ENCODE measurements at regions not wholly inside any gene's neighbourhood (a gene's known extent, or its start where the extent isn't known, plus 50 kb on each side); places are given as distances from the start of the nearest gene placed in this dataset.
"Not testable (repeated sequence)": the region's sequence is repeated elsewhere in the genome, so short reads cannot be mapped to it uniquely, and the experiment has no call there.

GRCh38 chrX:34491126-34491525, 166.0 kb downstream of the TMEM47 start:
- H3K4me3 Mint-ChIP-seq (ENCODE audit: unreplicated experiment): no peak overlapping the region
- H3K27ac Mint-ChIP-seq (ENCODE audit: unreplicated experiment): no peak overlapping the region

GRCh38 chrX:34487364-34487763, 169.7 kb downstream of the TMEM47 start:
- H3K27me3 Mint-ChIP-seq (ENCODE audit: unreplicated experiment): no peaks in the 10 kb centered on the region
- no peaks in the 10 kb centered on the region for H3K36me3 Mint-ChIP-seq (ENCODE audit: unreplicated experiment)
- H3K27ac Mint-ChIP-seq (ENCODE audit: unreplicated experiment): no peak overlapping the region
- no peak overlapping the region for H3K4me3 Mint-ChIP-seq (ENCODE audit: unreplicated experiment)
- TF ChIP-seq CTCF (IDR thresholded peaks at IDR 0.05): no peak
- no peaks in the 10 kb centered on the region for H3K9me3 Mint-ChIP-seq (ENCODE audit: unreplicated experiment)
- no peak for DNase-seq (ENCODE audit: extremely low spot score, unreplicated experiment)
- no peaks in the 10 kb centered on the region for H3K4me1 Mint-ChIP-seq (ENCODE audit: unreplicated experiment)

More at GRCh38 chrX:34491126-34491525, 166.0 kb downstream of the TMEM47 start:
- H3K4me1 Mint-ChIP-seq (ENCODE audit: unreplicated experiment): no peaks in the 10 kb centered on the region
- H3K27me3 Mint-ChIP-seq (ENCODE audit: unreplicated experiment): no peaks in the 10 kb centered on the region
- no peak for TF ChIP-seq CTCF (IDR thresholded peaks at IDR 0.05)
- H3K36me3 Mint-ChIP-seq (ENCODE audit: unreplicated experiment): no peaks in the 10 kb centered on the region
- H3K9me3 Mint-ChIP-seq (ENCODE audit: unreplicated experiment): no peaks in the 10 kb centered on the region
- no peak for DNase-seq (ENCODE audit: extremely low spot score, unreplicated experiment)

- no peaks in the 10 kb centered on the region for H3K4me1 Mint-ChIP-seq (ENCODE audit: unreplicated experiment)
- no peak for TF ChIP-seq CTCF (IDR thresholded peaks at IDR 0.05)
- no peak overlapping the region for H3K27ac Mint-ChIP-seq (ENCODE audit: unreplicated experiment)
- H3K4me3 Mint-ChIP-seq (ENCODE audit: unreplicated experiment): no peak overlapping the region
- DNase-seq (ENCODE audit: extremely low spot score, unreplicated experiment): no peak
- H3K27me3 Mint-ChIP-seq (ENCODE audit: unreplicated experiment): no peaks in the 10 kb centered on the region
- H3K9me3 Mint-ChIP-seq (ENCODE audit: unreplicated experiment): peaks cover 8% of the 10 kb centered on the region
- no peaks in the 10 kb centered on the region for H3K36me3 Mint-ChIP-seq (ENCODE audit: unreplicated experiment)
Measured at GRCh38 chrX:34483980-34484379, 173.1 kb downstream of the TMEM47 start.

- TF ChIP-seq CTCF (IDR thresholded peaks at IDR 0.05): no peak
Measured at GRCh38 chrX:34470507-34470906, 186.6 kb downstream of the TMEM47 start.

GRCh38 chrX:34467437-34467836, 189.6 kb downstream of the TMEM47 start:
- no peak for TF ChIP-seq CTCF (IDR thresholded peaks at IDR 0.05)

More at GRCh38 chrX:34470507-34470906, 186.6 kb downstream of the TMEM47 start:
- Mint-ChIP-seq H3K4me1 (ENCODE audit: unreplicated experiment) (peaks cover 3% of the 10 kb centered on the region), H3K36me3 (ENCODE audit: unreplicated experiment) (no peaks in the 10 kb centered on the region), H3K4me3 (ENCODE audit: unreplicated experiment) (no peak overlapping the region), H3K9me3 (ENCODE audit: unreplicated experiment) (peaks cover 3% of the 10 kb centered on the region), H3K27ac (ENCODE audit: unreplicated experiment) (no peak overlapping the region), H3K27me3 (ENCODE audit: unreplicated experiment) (no peaks in the 10 kb centered on the region)
- no peak for DNase-seq (ENCODE audit: extremely low spot score, unreplicated experiment)

GRCh38 chrX:34463220-34463619, 193.9 kb downstream of the TMEM47 start:
- peaks cover 13% of the 10 kb centered on the region for H3K9me3 Mint-ChIP-seq (ENCODE audit: unreplicated experiment)
- not testable (repeated sequence) for H3K36me3 Mint-ChIP-seq (ENCODE audit: unreplicated experiment); DNase-seq (ENCODE audit: extremely low spot score, unreplicated experiment); H3K4me3 Mint-ChIP-seq (ENCODE audit: unreplicated experiment); H3K4me1 Mint-ChIP-seq (ENCODE audit: unreplicated experiment); H3K27ac Mint-ChIP-seq (ENCODE audit: unreplicated experiment); H3K27me3 Mint-ChIP-seq (ENCODE audit: unreplicated experiment)

More at GRCh38 chrX:34467437-34467836, 189.6 kb downstream of the TMEM47 start:
- H3K9me3 Mint-ChIP-seq (ENCODE audit: unreplicated experiment): peaks cover 8% of the 10 kb centered on the region
- H3K27ac Mint-ChIP-seq (ENCODE audit: unreplicated experiment): no peak overlapping the region
- no peak for DNase-seq (ENCODE audit: extremely low spot score, unreplicated experiment)
- H3K36me3 Mint-ChIP-seq (ENCODE audit: unreplicated experiment): no peaks in the 10 kb centered on the region
- H3K27me3 Mint-ChIP-seq (ENCODE audit: unreplicated experiment): no peaks in the 10 kb centered on the region
- peaks cover 3% of the 10 kb centered on the region for H3K4me1 Mint-ChIP-seq (ENCODE audit: unreplicated experiment)
- H3K4me3 Mint-ChIP-seq (ENCODE audit: unreplicated experiment): no peak overlapping the region

- not testable (repeated sequence) for H3K27ac Mint-ChIP-seq (ENCODE audit: unreplicated experiment); H3K4me1 Mint-ChIP-seq (ENCODE audit: unreplicated experiment); DNase-seq (ENCODE audit: extremely low spot score, unreplicated experiment)
Measured at GRCh38 chrX:34457850-34458249, 199.2 kb downstream of the TMEM47 start.

More at GRCh38 chrX:34457850-34458249, 199.2 kb downstream of the TMEM47 start:
- not testable (repeated sequence) for H3K27me3 Mint-ChIP-seq (ENCODE audit: unreplicated experiment); H3K36me3 Mint-ChIP-seq (ENCODE audit: unreplicated experiment); H3K4me3 Mint-ChIP-seq (ENCODE audit: unreplicated experiment)
- peaks cover 36% of the 10 kb centered on the region for H3K9me3 Mint-ChIP-seq (ENCODE audit: unreplicated experiment)
